ENCODE measurements at regions not wholly inside any gene's neighbourhood (a gene's known extent, or its start where the extent isn't known, plus 50 kb on each side); places are given as distances from the start of the nearest gene placed in this dataset.
A peak's percentile ranks its signal among the peaks of the same experiment; 100 is the strongest.
"Not testable (repeated sequence)": the region's sequence is repeated elsewhere in the genome, so short reads cannot be mapped to it uniquely, and the experiment has no call there.

- DNase-seq (ENCODE audit: low spot score) = no peak
Measured at GRCh38 chr2:107437265-107437664, 389.4 kb upstream of the RGPD4 start.

- DNase-seq (ENCODE audit: low spot score) = no peak
Measured at GRCh38 chr2:107437807-107438206, 388.9 kb upstream of the RGPD4 start.

GRCh38 chr2:107448160-107448559, 378.5 kb upstream of the RGPD4 start:
- peak; percentile 93 for DNase-seq (ENCODE audit: low spot score)

- DNase-seq (ENCODE audit: low spot score) = no peak
Measured at GRCh38 chr2:107461301-107461700, 365.4 kb upstream of the RGPD4 start.

- DNase-seq (ENCODE audit: low spot score) = no peak
Measured at GRCh38 chr2:107462181-107462580, 364.5 kb upstream of the RGPD4 start.

- no peak for DNase-seq (ENCODE audit: low spot score)
Measured at GRCh38 chr2:107466241-107466640, 360.5 kb upstream of the RGPD4 start.

GRCh38 chr2:107466984-107467773, 359.5 kb upstream of the RGPD4 start:
- no peak for DNase-seq (ENCODE audit: low spot score)

- DNase-seq (ENCODE audit: low spot score) = no peak
Measured at GRCh38 chr2:107469437-107469995, 357.2 kb upstream of the RGPD4 start.

GRCh38 chr2:107473150-107473549, 353.5 kb upstream of the RGPD4 start:
- DNase-seq (ENCODE audit: low spot score) = no peak

- DNase-seq (ENCODE audit: low spot score) = no peak
Measured at GRCh38 chr2:107475859-107476258, 350.8 kb upstream of the RGPD4 start.

- no peak for DNase-seq (ENCODE audit: low spot score)
Measured at GRCh38 chr2:107502539-107502938, 324.2 kb upstream of the RGPD4 start.

GRCh38 chr2:107511970-107512789, 314.5 kb upstream of the RGPD4 start:
- no peak for DNase-seq (ENCODE audit: low spot score)

- DNase-seq (ENCODE audit: low spot score) = no peak
Measured at GRCh38 chr2:107525406-107525805, 301.3 kb upstream of the RGPD4 start.

- DNase-seq (ENCODE audit: low spot score) = peak; percentile 97
Measured at GRCh38 chr2:107529146-107529545, 297.5 kb upstream of the RGPD4 start.

GRCh38 chr2:107530046-107530445, 296.6 kb upstream of the RGPD4 start:
- no peak for DNase-seq (ENCODE audit: low spot score)

GRCh38 chr2:107534926-107535325, 291.8 kb upstream of the RGPD4 start:
- DNase-seq (ENCODE audit: low spot score) = no peak

GRCh38 chr2:107535905-107536689, 290.6 kb upstream of the RGPD4 start:
- not testable (repeated sequence) for DNase-seq (ENCODE audit: low spot score)

- DNase-seq (ENCODE audit: low spot score) = peak; percentile 24
Measured at GRCh38 chr2:107542314-107542740, 284.4 kb upstream of the RGPD4 start.

GRCh38 chr2:107543793-107544192, 282.9 kb upstream of the RGPD4 start:
- DNase-seq (ENCODE audit: low spot score) = no peak

GRCh38 chr2:107545066-107545465, 281.6 kb upstream of the RGPD4 start:
- DNase-seq (ENCODE audit: low spot score) = no peak

GRCh38 chr2:107545851-107546250, 280.8 kb upstream of the RGPD4 start:
- no peak for DNase-seq (ENCODE audit: low spot score)

GRCh38 chr2:107548216-107548615, 278.5 kb upstream of the RGPD4 start:
- no peak for DNase-seq (ENCODE audit: low spot score)

All from SK-N-DZ (cell line).